ENCODE measurements at regions not wholly inside any gene's neighbourhood (a gene's known extent, or its start where the extent isn't known, plus 50 kb on each side); places are given as distances from the start of the nearest gene placed in this dataset.

- TF ChIP-seq NRF1 (IDR thresholded peaks at IDR 0.05; ENCODE audit: low read depth, low read length): no peak
- TF ChIP-seq RFX5 (IDR thresholded peaks at IDR 0.05; ENCODE audit: low read length): no peak
These were observed 249.0 kb upstream of the JARID2 start for GRCh38 chr6:14996892-14997291.

All from SK-N-SH (cell line).